H1 (cell line): ENCODE measurements at regions not wholly inside any gene's neighbourhood (a gene's known extent, or its start where the extent isn't known, plus 50 kb on each side); places are given as distances from the start of the nearest gene placed in this dataset.

Experiments used
- CREB1 ChIP-seq: IDR thresholded peaks from 2 replicates; pipeline ENCODE4 v1.6.1; 2012; ENCODE audit warnings: inconsistent platforms
- PHF8 ChIP-seq: fragments of 200-600 bp; sonication (generic); conservative IDR thresholded peaks from 2 replicates; pipeline ENCODE4 v1.7.1; 2012; ENCODE audit warnings: low read depth, mild to moderate bottlenecking, inconsistent platforms, low read length, moderate library complexity
- POLR2A ChIP-seq, 2 experiments: IDR thresholded peaks; 1 replicate in 1 of 2; 2 replicates in 1 of 2; pipeline ENCODE4 v1.6.1; 2011; ENCODE audit warnings: low read depth in 2 of 2, low read length in 2 of 2, mild to moderate bottlenecking in 2 of 2; ENCODE audit errors: control extremely low read depth in 1 of 2
- SIX5 ChIP-seq: IDR thresholded peaks from 2 replicates; pipeline ENCODE4 v1.6.1; 2011; ENCODE audit warnings: mild to moderate bottlenecking, low read depth, low read length
- SP2 ChIP-seq: IDR thresholded peaks from 2 replicates; pipeline ENCODE4 v1.6.1; 2012; ENCODE audit warnings: mild to moderate bottlenecking, low read length, inconsistent platforms

- TF ChIP-seq PHF8, result 0 out of 2 replicates have a peak, but pooled peaks have one; percentile 23
- TF ChIP-seq POLR2A (IDR thresholded peaks at IDR 0.05; ENCODE audit: control extremely low read depth in 1 of 2, low read depth in 2 of 2, low read length in 2 of 2), result peak in 1 of 2 experiments; percentile 58; a peak in 1 of 3 replicates
- TF ChIP-seq SP2, result no peak
- TF ChIP-seq SIX5, result no peak
- no peak for TF ChIP-seq CREB1
Observed at GRCh38 chr2:118310681-118311429, 222.6 kb downstream of the INSIG2 start (continued).
